ENCODE measurements at regions not wholly inside any gene's neighbourhood (a gene's known extent, or its start where the extent isn't known, plus 50 kb on each side); places are given as distances from the start of the nearest gene placed in this dataset.

DNA sequence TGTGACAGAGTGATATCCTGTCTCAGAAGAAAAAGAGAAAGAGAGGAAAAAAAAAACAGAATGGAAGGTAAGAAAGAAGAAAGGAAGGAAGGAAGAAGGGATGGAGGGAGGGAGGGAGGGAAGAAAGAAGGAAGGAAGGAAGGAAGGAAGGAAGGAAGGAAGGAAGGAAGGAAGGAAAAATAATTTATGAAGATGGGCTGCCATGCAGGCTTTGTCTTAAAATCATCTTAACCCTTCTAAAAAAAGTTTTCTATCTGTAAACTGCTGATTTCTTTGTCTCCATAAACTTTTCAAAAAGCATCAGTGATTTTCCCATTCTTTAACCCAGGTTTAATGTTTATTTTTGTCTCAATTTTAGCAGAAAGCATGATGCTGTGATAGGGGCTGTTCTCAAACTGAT lies 1154.1 kb upstream of the CDH6 start:
- no peak for DNase-seq

- no peak for DNase-seq
Measured at GRCh38 chr5:30034870-30035269, 1158.6 kb upstream of the CDH6 start.

GRCh38 chr5:30030101-30030500 lies 1163.4 kb upstream of the CDH6 start:
- DNase-seq = no peak

GRCh38 chr5:30001826-30002225 lies 1191.7 kb upstream of the CDH6 start:
- DNase-seq = no peak

GRCh38 chr5:30000231-30000630 lies 1193.3 kb upstream of the CDH6 start:
- no peak for DNase-seq

DNA sequence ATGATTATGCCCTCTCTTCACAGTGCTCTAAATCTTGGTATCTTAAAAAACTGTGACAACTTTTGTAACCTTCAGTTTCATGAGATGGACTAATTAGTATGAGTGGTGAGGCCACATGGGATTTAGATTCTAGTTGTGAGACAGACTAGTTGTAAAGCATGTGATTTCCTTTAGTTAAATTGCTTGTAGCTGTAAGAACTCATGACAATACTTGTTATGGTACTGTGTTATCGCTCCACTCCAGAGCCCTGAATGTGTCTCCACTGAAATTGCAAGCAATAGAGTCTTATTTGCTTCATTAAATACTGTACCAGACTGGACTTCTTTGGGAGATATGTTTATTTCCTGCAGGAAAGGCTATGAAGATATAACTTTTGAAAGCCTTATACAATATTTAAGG lies 1198.3 kb upstream of the CDH6 start:
- DNase-seq = no peak

DNA sequence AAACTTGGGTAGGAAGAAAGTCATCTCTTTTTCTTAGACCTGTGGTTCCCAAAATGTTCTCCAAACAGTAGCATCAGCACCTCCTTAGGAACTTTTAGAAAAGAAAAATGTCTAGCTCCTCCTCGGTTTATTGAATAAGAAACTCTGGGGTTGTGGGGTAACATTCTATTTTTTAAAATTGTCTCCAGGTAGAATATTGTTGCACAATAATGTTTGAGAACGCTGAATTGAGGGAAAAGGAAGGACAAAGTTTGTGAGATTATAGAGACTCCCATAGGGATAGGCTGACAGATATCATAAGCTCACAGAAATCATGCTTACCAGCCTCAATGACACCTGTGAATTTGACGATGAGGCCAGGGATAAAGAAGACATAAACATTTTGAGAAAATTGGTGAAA lies 1199.0 kb upstream of the CDH6 start:
- no peak for DNase-seq

DNA sequence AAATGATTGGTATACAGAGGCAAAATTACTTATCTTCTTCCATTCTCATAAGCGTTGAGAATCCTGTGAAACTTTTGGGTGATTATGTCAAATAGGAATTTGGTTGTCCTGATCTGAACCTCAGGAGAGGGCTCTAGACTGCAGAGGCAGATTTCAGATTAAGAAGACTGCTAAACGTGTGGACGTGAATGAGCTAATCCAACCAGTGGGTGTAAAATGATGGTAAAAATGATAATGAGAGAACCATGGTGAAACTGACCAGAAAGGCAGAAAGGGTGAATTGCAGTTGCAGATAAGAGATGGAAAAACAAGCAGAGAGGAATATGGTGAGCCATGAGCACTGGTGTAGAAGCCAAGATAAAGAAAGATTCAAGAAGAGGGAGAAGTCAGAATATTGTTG lies 1200.2 kb upstream of the CDH6 start:
- DNase-seq = no peak

DNA sequence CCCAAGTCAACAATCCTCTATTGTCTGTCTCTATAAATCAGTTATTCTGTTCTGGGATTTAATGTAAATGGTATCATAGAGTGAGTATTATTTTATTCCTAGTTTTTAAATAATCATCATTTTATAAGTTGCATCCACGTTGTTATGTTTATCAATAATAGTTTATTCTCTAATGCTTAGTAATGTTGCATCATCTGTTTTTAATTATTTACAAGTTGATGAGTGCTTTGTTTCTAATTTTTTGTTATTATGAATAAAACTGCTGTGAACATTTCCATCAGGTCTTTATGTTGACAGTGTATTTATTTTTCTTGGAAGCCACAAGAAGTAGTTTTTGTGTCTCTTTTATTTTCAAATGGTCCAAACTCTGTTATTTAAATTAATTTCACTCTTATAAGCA lies 1201.2 kb upstream of the CDH6 start:
- no peak for DNase-seq

GRCh38 chr5:29990681-29991080 lies 1202.8 kb upstream of the CDH6 start:
- no peak for DNase-seq

DNA sequence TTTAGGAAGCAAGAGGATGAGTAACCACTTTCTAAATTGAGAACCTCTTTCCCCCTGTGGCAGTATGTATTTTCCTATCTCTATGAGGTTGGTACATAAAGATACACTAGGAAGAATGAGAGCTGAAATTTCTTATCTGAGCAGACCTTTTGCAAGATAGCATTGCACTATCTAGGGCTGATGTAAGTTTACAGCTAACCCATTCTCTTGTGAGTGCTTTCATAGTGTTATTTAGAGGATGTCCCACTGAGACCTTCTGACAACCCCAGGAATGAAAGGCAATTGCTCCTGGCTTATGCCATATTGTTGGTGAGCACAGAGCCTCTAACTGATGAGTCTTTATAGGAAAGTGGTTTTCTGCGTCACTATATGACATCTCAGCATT lies 1209.3 kb upstream of the CDH6 start:
- no peak for DNase-seq

DNA sequence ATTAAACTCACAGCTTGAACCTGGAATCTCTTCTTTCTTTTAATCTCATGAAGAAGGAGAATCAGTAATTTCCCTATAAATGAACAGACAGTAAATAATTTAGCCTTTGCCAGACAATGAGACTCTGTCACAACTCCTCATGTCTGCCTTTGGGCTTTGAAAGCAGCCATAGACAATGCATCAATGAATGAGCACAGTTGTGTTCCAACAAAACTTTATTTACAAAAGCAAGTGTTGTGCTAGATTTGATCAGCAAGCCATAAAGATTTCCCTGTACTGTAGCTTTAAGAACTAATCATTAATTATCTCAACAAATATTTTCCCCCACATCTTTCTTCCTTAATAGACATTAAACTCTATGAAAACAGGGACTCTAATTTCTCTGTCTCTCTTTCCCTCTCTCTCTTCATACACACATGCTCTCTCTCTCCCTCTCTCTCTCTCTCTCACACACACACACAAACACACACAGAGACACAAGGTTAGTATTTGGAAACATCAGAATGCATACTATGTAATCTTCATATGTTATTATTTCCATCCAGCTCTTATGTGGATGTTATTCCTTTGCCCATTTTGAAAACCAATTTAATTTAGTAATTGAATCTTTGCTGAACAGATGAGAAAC lies 1209.8 kb upstream of the CDH6 start:
- no peak for DNase-seq

DNA sequence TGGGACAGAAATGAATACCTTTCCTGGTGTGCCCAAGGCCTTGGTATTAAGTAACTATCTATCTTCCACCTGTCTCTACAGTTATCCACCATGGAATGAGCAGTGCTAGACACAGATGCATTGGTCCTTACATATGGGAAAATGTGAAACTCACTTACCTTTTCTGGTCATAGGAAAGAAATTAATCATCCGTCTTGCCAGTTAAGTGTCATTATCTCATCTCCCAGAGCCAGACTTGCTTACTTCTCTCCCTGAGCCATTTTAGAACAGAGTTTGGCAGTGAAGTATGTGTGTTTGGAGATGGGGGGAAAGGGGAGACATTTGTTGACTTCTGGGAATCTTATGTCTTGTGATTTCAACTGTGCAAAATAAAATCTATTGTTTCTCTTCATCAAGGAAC lies 1211.0 kb upstream of the CDH6 start:
- no peak for DNase-seq

- no peak for DNase-seq
Measured at GRCh38 chr5:29972597-29972996, 1220.9 kb upstream of the CDH6 start.

DNA sequence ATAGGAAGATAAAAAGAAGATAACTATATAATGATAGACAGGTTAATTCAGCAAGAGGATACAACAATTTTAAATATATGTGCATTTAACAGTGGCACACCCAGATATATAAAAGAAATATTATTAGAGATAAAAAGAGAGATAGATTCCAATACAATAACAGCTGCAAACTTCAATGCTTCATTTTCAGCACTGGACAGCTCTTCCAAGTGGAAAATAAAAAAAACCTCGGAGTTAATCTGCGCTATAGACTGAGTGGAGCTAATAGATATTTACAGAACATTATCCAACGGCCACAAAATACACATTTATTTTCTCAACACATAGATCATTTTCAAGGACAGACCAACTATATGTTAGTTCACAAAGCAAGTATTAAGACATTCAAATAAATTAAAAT lies 1229.5 kb upstream of the CDH6 start:
- no peak for DNase-seq

- no peak for DNase-seq
Measured at GRCh38 chr5:29960323-29960722, 1233.2 kb upstream of the CDH6 start.

DNA sequence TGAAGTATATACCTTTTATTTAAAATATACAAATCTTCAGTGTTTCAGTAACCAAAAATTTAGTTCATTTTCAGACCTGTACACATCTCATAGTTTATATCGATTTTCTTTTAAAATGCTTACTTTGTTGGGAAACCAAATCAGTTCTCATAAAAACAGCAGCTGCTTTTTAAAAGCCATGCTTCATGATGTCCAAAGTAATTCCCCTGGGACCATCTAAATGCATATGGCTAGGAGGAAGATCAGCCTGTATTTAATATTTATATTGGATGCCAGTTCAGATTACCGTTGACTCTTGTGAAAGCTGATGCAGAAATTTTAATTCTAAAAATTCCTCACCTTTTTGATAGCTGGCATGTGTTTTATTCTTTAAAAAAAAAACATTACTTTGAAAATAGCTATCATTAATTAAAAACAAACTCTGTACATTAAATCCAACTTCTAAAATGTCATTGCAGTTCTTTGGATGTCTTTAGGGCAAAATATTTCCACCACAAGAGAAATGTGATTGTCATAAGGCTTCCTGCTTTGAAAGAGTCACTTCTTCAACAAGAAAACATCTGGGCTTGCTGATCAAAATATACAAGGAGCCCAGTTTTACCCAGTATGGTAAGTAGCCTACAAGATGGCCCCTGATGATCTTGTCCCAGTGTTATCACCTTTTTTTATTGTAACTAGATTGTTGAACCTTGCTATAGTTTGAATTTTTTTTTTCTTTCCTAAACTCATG lies 1242.9 kb upstream of the CDH6 start:
- DNase-seq = no peak

GRCh38 chr5:29949301-29949872 lies 1244.1 kb upstream of the CDH6 start:
- no peak for DNase-seq

- no peak for DNase-seq
Measured at GRCh38 chr5:29944327-29944726, 1249.2 kb upstream of the CDH6 start.

DNA sequence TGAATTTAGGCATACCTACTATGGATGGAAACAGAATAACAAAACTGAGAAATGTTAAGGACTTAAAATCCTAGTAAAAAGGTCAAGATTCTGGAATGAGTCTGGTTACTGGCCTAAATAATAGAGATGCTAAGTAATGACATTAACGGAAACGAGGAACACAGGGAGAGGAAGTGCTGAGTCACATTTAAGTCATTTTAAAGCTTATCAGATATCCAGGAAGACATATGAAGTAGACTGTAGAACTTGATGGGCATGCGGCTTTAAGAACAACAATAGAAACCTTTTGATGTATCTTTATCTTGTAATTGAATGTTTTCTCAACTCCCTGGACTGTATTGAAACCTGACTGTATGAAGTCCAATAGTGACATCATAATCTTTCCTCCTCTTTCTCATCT lies 1251.4 kb upstream of the CDH6 start:
- DNase-seq = no peak

GRCh38 chr5:29939988-29940387 lies 1253.5 kb upstream of the CDH6 start:
- DNase-seq = no peak

DNA sequence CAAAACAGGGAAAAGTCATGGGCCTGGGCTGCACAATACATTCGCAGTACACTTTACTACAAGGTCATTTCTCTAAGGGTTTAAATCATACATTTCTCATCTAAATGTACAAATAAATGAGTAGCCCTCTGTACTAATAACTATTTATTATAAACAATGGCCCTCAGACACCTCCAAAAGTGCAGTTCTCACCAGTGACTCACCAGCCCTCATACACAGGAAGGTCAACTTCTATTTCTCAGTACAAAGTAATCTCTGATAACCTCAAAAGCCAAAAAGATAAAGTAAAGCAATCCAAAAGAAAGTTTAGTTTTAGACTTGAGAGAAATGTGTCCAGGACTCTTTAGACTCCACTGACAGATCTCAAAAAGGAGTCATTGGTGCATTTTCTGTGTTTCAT lies 1258.1 kb upstream of the CDH6 start:
- no peak for DNase-seq

DNA sequence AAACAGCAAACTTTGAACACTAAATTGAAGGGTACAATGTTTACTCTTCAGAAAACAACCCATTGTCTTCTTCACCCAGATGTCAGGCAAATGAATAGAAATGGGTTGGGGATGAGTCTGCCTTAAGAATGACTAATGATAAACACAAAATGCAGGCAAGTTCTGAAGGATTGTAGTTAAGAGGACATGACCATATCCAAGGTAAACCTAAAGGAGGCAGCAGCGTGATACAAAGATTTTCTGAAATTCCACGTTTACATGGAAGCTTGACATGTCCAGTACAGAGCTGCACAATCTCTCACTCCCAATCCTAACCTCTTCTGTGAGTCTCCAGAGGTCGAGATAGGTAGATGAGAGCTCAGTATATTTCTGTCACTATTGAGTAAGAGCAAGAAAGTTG lies 1263.2 kb upstream of the CDH6 start:
- no peak for DNase-seq

GRCh38 chr5:29924107-29924506 lies 1269.4 kb upstream of the CDH6 start:
- no peak for DNase-seq
